ENCODE measurements at regions not wholly inside any gene's neighbourhood (a gene's known extent, or its start where the extent isn't known, plus 50 kb on each side); places are given as distances from the start of the nearest gene placed in this dataset.

- TF ChIP-seq EZH2 (IDR thresholded peaks at IDR 0.05; ENCODE audit: borderline replicate concordance, low read depth, low read length, severe bottlenecking) (no peak), CTCF (IDR thresholded peaks at IDR 0.05; ENCODE audit: borderline replicate concordance, extremely low read depth, low read length, poor library complexity, severe bottlenecking) (no peak)
- ATAC-seq (ENCODE audit: insufficient read depth, low read depth): no peak
- H3K79me2 ChIP-seq (ENCODE audit: insufficient read depth, low read length): no peaks in the 10 kb centered on the region
Observed at GRCh38 chr12:77439749-77440148, 374.4 kb upstream of the E2F7 start.

GRCh38 chr12:77438644-77439043, 373.3 kb upstream of the E2F7 start:
- ATAC-seq (ENCODE audit: insufficient read depth, low read depth) (no peak), DNase-seq (no peak)
- TF ChIP-seq CTCF (IDR thresholded peaks at IDR 0.05; ENCODE audit: borderline replicate concordance, extremely low read depth, low read length, poor library complexity, severe bottlenecking) (no peak), EZH2 (IDR thresholded peaks at IDR 0.05; ENCODE audit: borderline replicate concordance, low read depth, low read length, severe bottlenecking) (no peak)

More at GRCh38 chr12:77439749-77440148, 374.4 kb upstream of the E2F7 start:
- H3K4me3 ChIP-seq (ENCODE audit: low read depth in 1 of 2, low read length in 2 of 2): no peak overlapping the region
- H4K20me1 ChIP-seq (ENCODE audit: insufficient read depth, low read length): no peaks in the 10 kb centered on the region
- no peak overlapping the region for H3K27ac ChIP-seq (ENCODE audit: low read length)
- H3K27me3 ChIP-seq (ENCODE audit: insufficient read depth, low read length, poor library complexity): no peaks in the 10 kb centered on the region
- H3K4me1 ChIP-seq (ENCODE audit: insufficient read depth, low read length): no peaks in the 10 kb centered on the region
- H2AFZ ChIP-seq (ENCODE audit: low read depth, low read length): no peak overlapping the region
- H3K9me3 ChIP-seq (ENCODE audit: insufficient read depth, low read length, severe bottlenecking): no peaks in the 10 kb centered on the region
- H3K36me3 ChIP-seq (ENCODE audit: insufficient read depth, low read length): no peaks in the 10 kb centered on the region
- no peak overlapping the region for H3K9ac ChIP-seq (ENCODE audit: low read depth, low read length)
- DNase-seq: no peak
- H3K4me2 ChIP-seq (ENCODE audit: insufficient read depth, low read length): no peak overlapping the region

GRCh38 chr12:77437206-77437605, 371.8 kb upstream of the E2F7 start:
- Histone ChIP-seq H3K9me3 (ENCODE audit: insufficient read depth, low read length, severe bottlenecking) (no peaks in the 10 kb centered on the region), H3K27ac (ENCODE audit: low read length) (no peak overlapping the region), H3K4me1 (ENCODE audit: insufficient read depth, low read length) (no peaks in the 10 kb centered on the region), H4K20me1 (ENCODE audit: insufficient read depth, low read length) (no peaks in the 10 kb centered on the region), H3K4me2 (ENCODE audit: insufficient read depth, low read length) (no peak overlapping the region), H3K27me3 (ENCODE audit: insufficient read depth, low read length, poor library complexity) (no peaks in the 10 kb centered on the region), H3K9ac (ENCODE audit: low read depth, low read length) (no peak overlapping the region), H3K79me2 (ENCODE audit: insufficient read depth, low read length) (no peaks in the 10 kb centered on the region), H3K36me3 (ENCODE audit: insufficient read depth, low read length) (no peaks in the 10 kb centered on the region), H2AFZ (ENCODE audit: low read depth, low read length) (no peak overlapping the region), H3K4me3 (ENCODE audit: low read depth in 1 of 2, low read length in 2 of 2) (no peak overlapping the region)
- no peak for TF ChIP-seq CTCF (IDR thresholded peaks at IDR 0.05; ENCODE audit: borderline replicate concordance, extremely low read depth, low read length, poor library complexity, severe bottlenecking)
- ATAC-seq (ENCODE audit: insufficient read depth, low read depth) (no peak), DNase-seq (no peak)

More at GRCh38 chr12:77438644-77439043, 373.3 kb upstream of the E2F7 start:
- Histone ChIP-seq H3K4me2 (ENCODE audit: insufficient read depth, low read length) (no peak overlapping the region), H3K4me3 (ENCODE audit: low read depth in 1 of 2, low read length in 2 of 2) (no peak overlapping the region), H3K9me3 (ENCODE audit: insufficient read depth, low read length, severe bottlenecking) (no peaks in the 10 kb centered on the region), H3K27me3 (ENCODE audit: insufficient read depth, low read length, poor library complexity) (no peaks in the 10 kb centered on the region), H3K36me3 (ENCODE audit: insufficient read depth, low read length) (no peaks in the 10 kb centered on the region), H3K79me2 (ENCODE audit: insufficient read depth, low read length) (no peaks in the 10 kb centered on the region), H3K4me1 (ENCODE audit: insufficient read depth, low read length) (no peaks in the 10 kb centered on the region), H3K27ac (ENCODE audit: low read length) (no peak overlapping the region), H4K20me1 (ENCODE audit: insufficient read depth, low read length) (no peaks in the 10 kb centered on the region), H2AFZ (ENCODE audit: low read depth, low read length) (no peak overlapping the region), H3K9ac (ENCODE audit: low read depth, low read length) (no peak overlapping the region)
